HepG2 (cell line): ENCODE measurements at regions not wholly inside any gene's neighbourhood (a gene's known extent, or its start where the extent isn't known, plus 50 kb on each side); places are given as distances from the start of the nearest gene placed in this dataset.

Experiments used
- ATAC-seq: fragments of 200-7000 bp; cut with Tn5 transposase; 3 replicates; pipeline ENCODE4 v1.9.1; 2020; ENCODE audit warnings: mild to moderate bottlenecking, moderate library complexity
- BruUV-seq: library from RNA; stranded (reverse); fragments of 400-500 nt; replicated peaks from 2 replicates; lab custom pipeline; 2021; lab: Mats Ljungman, UMichigan
- CTCF ChIA-PET: fragments of 300-600 bp; formaldehyde crosslinking; extraction: SDS; loops from one replicate; lab custom pipeline; 2021; ENCODE audit warnings: low total read pairs, inconsistent platforms, low intra/inter-chr PET ratio; lab: Yijun Ruan, JAX
- POLR2A ChIA-PET: fragments of 350-600 bp; sonication (Branson Sonifier 250); formaldehyde crosslinking; loops from one replicate; lab custom pipeline; 2020; ENCODE audit warnings: antibody characterized with exemption, inconsistent platforms; lab: Yijun Ruan, JAX
- DNase-seq: peaks from one replicate; pipeline ENCODE4 v3.0.0-alpha.2; 2015; ENCODE audit warnings: low spot score
- FAIRE-seq: peaks from 3 replicates; lab custom pipeline; 2011; peaks lifted over from hg19 to GRCh38; lab: Jason Lieb, UNC
- H2AFZ ChIP-seq: one replicate; pipeline ENCODE4 v1.6.1; 2011; ENCODE audit warnings: low read length, inconsistent platforms
- H3K27ac ChIP-seq: fragments of 300-600 bp; 3 replicates; pipeline ENCODE4 v1.8.0; 2011; ENCODE audit warnings: mixed run types, mild to moderate bottlenecking, mixed read lengths, low read length, inconsistent platforms; ENCODE audit not compliant: insufficient read depth; ENCODE audit errors: extremely low read length
- H3K27me3 ChIP-seq, 2 experiments: fragments of 200-600 bp in 1 of 2; 2 replicates in 1 of 2; 3 replicates in 1 of 2; pipeline versions ENCODE4 v1.6.0 to v1.8.0; 2011; ENCODE audit warnings: low read length in 2 of 2, mild to moderate bottlenecking in 2 of 2, moderate library complexity in 2 of 2, inconsistent platforms in 1 of 2; ENCODE audit not compliant: insufficient read depth in 2 of 2, control insufficient read depth in 1 of 2
- H3K36me3 ChIP-seq, 2 experiments: fragments of 200-600 bp in 1 of 2; replicated peaks in 1 of 2; 2 replicates in 1 of 2; 3 replicates in 1 of 2; pipeline versions ENCODE4 v1.5.1 to v1.8.0; 2011; ENCODE audit warnings: low read length in 2 of 2, inconsistent platforms in 1 of 2; ENCODE audit not compliant: insufficient read depth in 2 of 2, control insufficient read depth in 1 of 2
- H3K4me1 ChIP-seq: 2 replicates; pipeline ENCODE4 v1.5.1; 2012; ENCODE audit warnings: low read length, inconsistent platforms; ENCODE audit not compliant: insufficient read depth
- H3K4me2 ChIP-seq: 2 replicates; pipeline ENCODE4 v1.6.0; 2011; ENCODE audit warnings: low read depth, low read length, inconsistent platforms
- H3K4me3 ChIP-seq, 3 experiments: fragments of 200-600 bp in 1 of 3; sonication (generic), shearing (Covaris generic) in 1 of 3; replicated peaks in 1 of 3; 2 replicates each; pipeline ENCODE4 v1.5.1; 2011 to 2016; ENCODE audit warnings: low read length in 3 of 3, inconsistent platforms in 2 of 3, low read depth in 2 of 3, mild to moderate bottlenecking in 2 of 3, control low read depth in 1 of 3, mixed read lengths in 1 of 3; ENCODE audit not compliant: insufficient read depth in 1 of 3
- H3K79me2 ChIP-seq: one replicate; pipeline ENCODE4 v1.6.1; 2011; ENCODE audit warnings: low read length, inconsistent platforms; ENCODE audit not compliant: insufficient read depth
- H3K9ac ChIP-seq: 2 replicates; pipeline ENCODE4 v1.6.0; 2011; ENCODE audit warnings: mild to moderate bottlenecking, low read depth, low read length, inconsistent platforms; ENCODE audit not compliant: insufficient read depth
- H3K9me3 ChIP-seq: 2 replicates; pipeline ENCODE4 v1.5.1; 2012; ENCODE audit warnings: mild to moderate bottlenecking, low read length
- H4K20me1 ChIP-seq: 2 replicates; pipeline ENCODE4 v1.6.0; 2011; ENCODE audit warnings: inconsistent platforms, mild to moderate bottlenecking, low read length, moderate library complexity; ENCODE audit not compliant: insufficient read depth
- E2F5 ChIP-seq: sonication (generic); formaldehyde crosslinking; conservative IDR thresholded peaks from 2 replicates; pipeline ENCODE4 v1.4.0; 2020; ENCODE audit warnings: missing genetic modification reagents
- LBX2 ChIP-seq: sonication (generic); formaldehyde crosslinking; IDR thresholded peaks from 2 replicates; pipeline ENCODE4 v1.5.0; 2020; ENCODE audit warnings: missing genetic modification reagents, mild to moderate bottlenecking, borderline replicate concordance
- MAFK ChIP-seq, 2 experiments: IDR thresholded peaks in 1 of 2; conservative IDR thresholded peaks in 1 of 2; 2 replicates each; pipeline ENCODE4 v1.6.1; 2011; ENCODE audit warnings: improper control_type of control experiment in 2 of 2, low read length in 2 of 2
- MLXIP ChIP-seq: sonication (generic); formaldehyde crosslinking; IDR thresholded peaks from 2 replicates; pipeline ENCODE4 v1.9.0; 2021; ENCODE audit warnings: missing genetic modification reagents, borderline replicate concordance
- MXD4 ChIP-seq: IDR thresholded peaks from 2 replicates; pipeline ENCODE4 v1.6.1; 2016; ENCODE audit warnings: mild to moderate bottlenecking, missing biosample characterization, missing genetic modification reagents
- NR2C2 ChIP-seq: sonication (generic); formaldehyde crosslinking; IDR thresholded peaks from 2 replicates; pipeline ENCODE4 v1.4.0; 2020; ENCODE audit warnings: missing genetic modification reagents, mild to moderate bottlenecking, moderate library complexity, borderline replicate concordance
- PRDM15 ChIP-seq: sonication (generic); formaldehyde crosslinking; IDR thresholded peaks from 2 replicates; pipeline ENCODE4 v1.4.0; 2020; ENCODE audit warnings: missing genetic modification reagents
- TCF12 ChIP-seq, 2 experiments: fragments of 450-650 bp in 1 of 2; sonication (generic) in 1 of 2; formaldehyde crosslinking in 1 of 2; IDR thresholded peaks; 2 replicates each; pipeline versions ENCODE4 v1.6.1 to v1.8.0; 2017 to 2022; ENCODE audit warnings: antibody characterized with exemption in 1 of 2, mild to moderate bottlenecking in 1 of 2, missing genetic modification reagents in 1 of 2, moderate library complexity in 1 of 2
- ZBTB3 ChIP-seq: sonication (generic); formaldehyde crosslinking; IDR thresholded peaks from 2 replicates; pipeline ENCODE4 v1.4.0; 2020; ENCODE audit warnings: low read depth, mild to moderate bottlenecking, moderate library complexity, missing genetic modification reagents, borderline replicate concordance
- ZNF251 ChIP-seq: sonication (generic); formaldehyde crosslinking; IDR thresholded peaks from 2 replicates; pipeline ENCODE4 v1.9.0; 2021; ENCODE audit warnings: mild to moderate bottlenecking, missing genetic modification reagents
- ZNF253 ChIP-seq: sonication (generic); formaldehyde crosslinking; IDR thresholded peaks from 2 replicates; pipeline ENCODE4 v1.8.0; 2022; ENCODE audit warnings: mild to moderate bottlenecking, missing genetic modification reagents, borderline replicate concordance
- ZNF740 ChIP-seq: sonication (generic); formaldehyde crosslinking; IDR thresholded peaks from 2 replicates; pipeline ENCODE4 v1.4.0; 2020; ENCODE audit warnings: missing genetic modification reagents
- WGBS: methylation state at CpG from one replicate; pipeline ENCODE4 v1.1.6; 2017; ENCODE audit warnings: low lambda C conversion rate; 5-methylcytosine and 5-hydroxymethylcytosine counted together
- in situ Hi-C: cut with HindIII; loops from 2 replicates; pipeline ENCODE4 v1.10.0; 2017; ENCODE audit warnings: low pct_unique_long_range_greater_than_20kb; ENCODE audit not compliant: extremely low pct_ligation_motif_present
- intact Hi-C: fragments of 100-400 bp; cut with micrococcal nuclease; formaldehyde crosslinking; loops from one replicate; pipeline ENCODE4 v1.10.0; 2022; ENCODE audit not compliant: unreplicated experiment

- no peak for ATAC-seq
- POLR2A ChIA-PET = no interaction called here
- FAIRE-seq = no peak
- TF ChIP-seq ZBTB3 = no peak
- TF ChIP-seq MLXIP = no peak
- no peak for TF ChIP-seq TCF12 (IDR thresholded peaks at IDR 0.05)
- no peak for TF ChIP-seq TCF12 (CRISPR knock-in tag; IDR thresholded peaks at IDR 0.05)
- TF ChIP-seq ZNF251 (CRISPR knock-in tag) = no peak
- no peak for TF ChIP-seq MAFK (conservative IDR thresholded peaks at IDR 0.05 in 1 of 2, IDR thresholded peaks at IDR 0.05 in 1 of 2; ENCODE audit: low read length in 2 of 2)
- no peak for TF ChIP-seq E2F5 (CRISPR knock-in tag)
- no peak for TF ChIP-seq MXD4 (CRISPR knock-in tag)
- no peak for TF ChIP-seq LBX2 (CRISPR knock-in tag)
- no peak for TF ChIP-seq NR2C2 (CRISPR knock-in tag)
- no peak for TF ChIP-seq ZNF253 (CRISPR knock-in tag)
- TF ChIP-seq ZNF740 (CRISPR knock-in tag) = no peak
- no peak for TF ChIP-seq PRDM15 (CRISPR knock-in tag)
Observed at GRCh38 chr5:57721226-57721625, 238.6 kb upstream of the ACTBL2 start.

More at GRCh38 chr5:57721226-57721625, 238.6 kb upstream of the ACTBL2 start:
- Histone ChIP-seq H3K79me2 (no peaks in the 10 kb centered on the region), H3K27ac (no peak overlapping the region), H3K27me3 (no peaks in the 10 kb centered on the region), H3K9me3 (no peaks in the 10 kb centered on the region), H4K20me1 (no peaks in the 10 kb centered on the region), H3K4me3 (no peak overlapping the region), H2AFZ (no peak overlapping the region), H3K9ac (no peak overlapping the region), H3K36me3 (no peaks in the 10 kb centered on the region), H3K4me1 (peaks cover 24% of the 10 kb centered on the region), H3K4me2 (no peak overlapping the region)
- WGBS = 43% methylated on average over 4 of the region's 4 CpGs
- in situ Hi-C loops (no loop called here), intact Hi-C loops (no loop called here)
- CTCF ChIA-PET = no interaction called here
- no peak for DNase-seq
- no TSS peak for BruUV-seq
